ENCODE measurements at regions not wholly inside any gene's neighbourhood (a gene's known extent, or its start where the extent isn't known, plus 50 kb on each side); places are given as distances from the start of the nearest gene placed in this dataset.

DNA sequence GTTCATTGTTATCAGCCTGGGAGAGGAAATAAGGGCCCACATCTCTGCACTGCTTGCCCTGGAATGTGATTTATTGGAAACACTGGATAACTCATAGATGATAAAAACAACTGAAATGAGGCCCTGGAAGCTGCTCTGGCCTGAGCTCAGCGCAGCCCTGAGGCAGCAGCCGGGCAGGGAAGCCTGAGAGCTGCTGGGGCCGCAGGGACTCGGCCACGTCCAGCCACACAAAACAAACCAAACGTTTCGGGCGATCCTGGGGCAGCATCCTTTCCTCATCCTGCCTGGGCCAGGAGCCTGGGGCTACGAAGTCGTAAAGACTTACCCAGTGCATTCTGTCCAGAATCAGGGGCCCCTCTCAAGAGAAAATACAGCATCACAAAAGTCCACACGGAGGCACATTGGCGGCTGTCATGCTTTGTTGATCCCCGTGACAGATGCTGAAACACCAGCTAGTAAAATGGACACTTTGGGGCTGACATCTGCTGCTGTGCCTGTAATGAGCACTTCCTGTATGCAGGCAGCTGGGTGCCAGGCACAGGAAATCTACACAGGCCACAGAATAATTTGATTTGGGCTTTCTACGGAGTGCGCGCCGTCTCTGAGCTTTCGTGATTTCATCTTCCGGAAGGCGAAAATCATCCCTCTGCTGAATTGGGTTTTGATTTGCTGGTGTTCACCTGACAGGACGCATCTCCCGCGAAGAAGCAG lies 250.6 kb downstream of the EIPR1 start:
- TF ChIP-seq EZH2phosphoT487 (conservative IDR thresholded peaks at IDR 0.05; ENCODE audit: low read length) = no peak
- Histone ChIP-seq H3K4me3 (ENCODE audit: insufficient read depth, low read length, poor library complexity, severe bottlenecking) (no peak overlapping the region), H3K36me3 (ENCODE audit: low read length) (no peaks in the 10 kb centered on the region), H3K27me3 (ENCODE audit: low read length) (no peaks in the 10 kb centered on the region), H3K9ac (ENCODE audit: low read length) (peak overlapping the region; percentile 31), H3F3A (ENCODE audit: insufficient read depth) (no peaks in the 10 kb centered on the region), H2AFZ (ENCODE audit: low read depth, low read length, severe bottlenecking) (peak overlapping the region; percentile 58), H3K9me2 (replicated peaks; ENCODE audit: insufficient read depth, low read length) (no peaks in the 10 kb centered on the region), H3K4me2 (ENCODE audit: low read depth, low read length, poor library complexity, severe bottlenecking) (peak overlapping the region; percentile 48), H4K20me1 (ENCODE audit: low read depth, low read length) (no peaks in the 10 kb centered on the region), H3K79me2 (ENCODE audit: insufficient read depth, low read length) (no peaks in the 10 kb centered on the region), H3K9me3 (ENCODE audit: insufficient read depth, low read length) (no peaks in the 10 kb centered on the region), H3K27ac (ENCODE audit: low read depth, low read length) (peak overlapping the region; percentile 47)

DNA sequence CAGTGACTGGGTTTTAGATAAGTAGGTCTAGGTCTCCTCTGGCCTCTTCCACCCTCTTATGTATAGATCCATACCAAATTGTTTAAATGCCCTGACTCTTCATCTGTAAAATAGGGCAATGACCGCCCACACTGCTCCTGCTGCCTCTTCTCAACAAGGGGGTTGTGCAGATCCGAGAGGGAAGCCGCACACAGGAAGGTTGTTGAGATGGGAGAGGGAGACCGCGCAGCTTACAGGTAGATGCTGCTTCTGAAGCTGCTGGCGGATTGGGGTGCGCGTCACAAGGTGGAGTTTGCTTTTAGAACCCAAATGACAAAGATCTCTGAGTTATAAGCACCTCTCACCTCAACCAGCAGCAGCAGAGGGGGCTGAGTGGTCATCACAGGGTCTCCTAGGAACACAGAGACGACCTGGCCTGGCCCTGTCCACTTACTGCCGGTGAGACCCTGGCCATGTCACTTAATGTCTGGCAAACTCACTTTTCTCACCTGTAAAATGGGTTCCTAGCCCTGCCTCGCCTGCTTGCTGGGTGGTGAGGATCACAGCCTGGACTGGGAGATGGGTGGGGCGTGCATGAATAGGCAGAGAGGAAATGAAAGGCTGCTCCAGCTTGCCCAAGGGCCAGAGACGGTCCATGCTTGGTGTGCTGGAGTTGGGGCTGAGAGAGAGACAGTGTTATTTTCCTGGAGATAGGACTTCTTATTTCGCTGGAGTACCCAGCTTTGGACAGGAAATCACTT lies 251.3 kb downstream of the EIPR1 start:
- no peaks in the 10 kb centered on the region for H3K36me3 ChIP-seq (ENCODE audit: low read length)
- no peaks in the 10 kb centered on the region for H3K27me3 ChIP-seq (ENCODE audit: low read length)
- TF ChIP-seq, protein P1, sequence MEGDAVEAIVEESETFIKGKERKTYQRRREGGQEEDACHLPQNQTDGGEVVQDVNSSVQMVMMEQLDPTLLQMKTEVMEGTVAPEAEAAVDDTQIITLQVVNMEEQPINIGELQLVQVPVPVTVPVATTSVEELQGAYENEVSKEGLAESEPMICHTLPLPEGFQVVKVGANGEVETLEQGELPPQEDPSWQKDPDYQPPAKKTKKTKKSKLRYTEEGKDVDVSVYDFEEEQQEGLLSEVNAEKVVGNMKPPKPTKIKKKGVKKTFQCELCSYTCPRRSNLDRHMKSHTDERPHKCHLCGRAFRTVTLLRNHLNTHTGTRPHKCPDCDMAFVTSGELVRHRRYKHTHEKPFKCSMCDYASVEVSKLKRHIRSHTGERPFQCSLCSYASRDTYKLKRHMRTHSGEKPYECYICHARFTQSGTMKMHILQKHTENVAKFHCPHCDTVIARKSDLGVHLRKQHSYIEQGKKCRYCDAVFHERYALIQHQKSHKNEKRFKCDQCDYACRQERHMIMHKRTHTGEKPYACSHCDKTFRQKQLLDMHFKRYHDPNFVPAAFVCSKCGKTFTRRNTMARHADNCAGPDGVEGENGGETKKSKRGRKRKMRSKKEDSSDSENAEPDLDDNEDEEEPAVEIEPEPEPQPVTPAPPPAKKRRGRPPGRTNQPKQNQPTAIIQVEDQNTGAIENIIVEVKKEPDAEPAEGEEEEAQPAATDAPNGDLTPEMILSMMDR (IDR thresholded peaks at IDR 0.05; ENCODE audit: insufficient read depth, low read length, poor library complexity, severe bottlenecking) = no peak
- TF ChIP-seq EZH2phosphoT487 (conservative IDR thresholded peaks at IDR 0.05; ENCODE audit: low read length) = no peak
- H3K4me2 ChIP-seq (ENCODE audit: low read depth, low read length, poor library complexity, severe bottlenecking) = no peak overlapping the region
- no peaks in the 10 kb centered on the region for H3K79me2 ChIP-seq (ENCODE audit: insufficient read depth, low read length)
- H4K20me1 ChIP-seq (ENCODE audit: low read depth, low read length) = no peaks in the 10 kb centered on the region
- H3K27ac ChIP-seq (ENCODE audit: low read depth, low read length) = 0 out of 2 replicates have a peak overlapping the region, but pooled peaks have one; percentile 47
- no peaks in the 10 kb centered on the region for H3F3A ChIP-seq (ENCODE audit: insufficient read depth)
- no peak overlapping the region for H3K4me3 ChIP-seq (ENCODE audit: insufficient read depth, low read length, poor library complexity, severe bottlenecking)
- no peaks in the 10 kb centered on the region for H3K9me3 ChIP-seq (ENCODE audit: insufficient read depth, low read length)
- peak overlapping the region; percentile 58 for H2AFZ ChIP-seq (ENCODE audit: low read depth, low read length, severe bottlenecking)
- peak overlapping the region; percentile 31; the same call in 1 of the 2 replicates for H3K9ac ChIP-seq (ENCODE audit: low read length)
- no peaks in the 10 kb centered on the region for H3K9me2 ChIP-seq (replicated peaks; ENCODE audit: insufficient read depth, low read length)

GRCh38 chr2:3125761-3126130 lies 251.9 kb downstream of the EIPR1 start:
- no peaks in the 10 kb centered on the region for H4K20me1 ChIP-seq (ENCODE audit: low read depth, low read length)
- TF ChIP-seq, protein P1 (IDR thresholded peaks at IDR 0.05; ENCODE audit: insufficient read depth, low read length, poor library complexity, severe bottlenecking) = no peak
- TF ChIP-seq EZH2phosphoT487 (conservative IDR thresholded peaks at IDR 0.05; ENCODE audit: low read length) = no peak
- no peaks in the 10 kb centered on the region for H3F3A ChIP-seq (ENCODE audit: insufficient read depth)
- H3K9ac ChIP-seq (ENCODE audit: low read length) = no peak overlapping the region
- no peaks in the 10 kb centered on the region for H3K79me2 ChIP-seq (ENCODE audit: insufficient read depth, low read length)
- no peak overlapping the region for H3K4me3 ChIP-seq (ENCODE audit: insufficient read depth, low read length, poor library complexity, severe bottlenecking)
- no peak overlapping the region for H3K4me2 ChIP-seq (ENCODE audit: low read depth, low read length, poor library complexity, severe bottlenecking)
- H3K27me3 ChIP-seq (ENCODE audit: low read length) = no peaks in the 10 kb centered on the region
- H2AFZ ChIP-seq (ENCODE audit: low read depth, low read length, severe bottlenecking) = no peak overlapping the region
- H3K36me3 ChIP-seq (ENCODE audit: low read length) = no peaks in the 10 kb centered on the region
- H3K9me2 ChIP-seq (replicated peaks; ENCODE audit: insufficient read depth, low read length) = no peaks in the 10 kb centered on the region
- H3K9me3 ChIP-seq (ENCODE audit: insufficient read depth, low read length) = no peaks in the 10 kb centered on the region
- no peak overlapping the region for H3K27ac ChIP-seq (ENCODE audit: low read depth, low read length)

All from SU-DHL-6 (cell line).